NB4 (cell line): ENCODE measurements at regions not wholly inside any gene's neighbourhood (a gene's known extent, or its start where the extent isn't known, plus 50 kb on each side); places are given as distances from the start of the nearest gene placed in this dataset.

Source experiments
- CTCF ChIP-seq: IDR thresholded peaks from one replicate; pipeline ENCODE4 v1.5.1; 2012; ENCODE audit warnings: low read depth, low read length
- MAX ChIP-seq: IDR thresholded peaks from 2 replicates; pipeline ENCODE4 v1.6.1; 2011; ENCODE audit warnings: low read depth, low read length
- MYC ChIP-seq: IDR thresholded peaks from 2 replicates; pipeline ENCODE4 v1.6.1; 2011; ENCODE audit warnings: low read depth, low read length
- POLR2A ChIP-seq: IDR thresholded peaks from 2 replicates; pipeline ENCODE4 v1.6.1; 2011; ENCODE audit warnings: mild to moderate bottlenecking; ENCODE audit not compliant: insufficient read length; ENCODE audit errors: extremely low read depth

GRCh38 chr6:8794420-8794819, 359.1 kb upstream of the SLC35B3 start:
- no peak for TF ChIP-seq CTCF
- no peak for TF ChIP-seq POLR2A
- no peak for TF ChIP-seq MAX
- TF ChIP-seq MYC: no peak
